ENCODE measurements at regions not wholly inside any gene's neighbourhood (a gene's known extent, or its start where the extent isn't known, plus 50 kb on each side); places are given as distances from the start of the nearest gene placed in this dataset.

GRCh38 chr2:15866563-15867193, 73.7 kb upstream of the MYCN start:
- in situ Hi-C loops (cut with MboI; ENCODE audit: low pct_unique_long_range_greater_than_20kb in 2 of 9, low sequenced_read_pairs in 9 of 9, unreplicated experiment in 9 of 9), result no loop called here
- no peak for ATAC-seq (replicated peaks in 6 of 8)
- H3K4me1 ChIP-seq (replicated peaks in 1 of 2), result no peaks in the 10 kb centered on the region
- no peak overlapping the region for H3K4me3 ChIP-seq
- WGBS, 10 experiments, result 0 to 75% (median 46%) methylated on average over 2 to 3 of the region's 3 CpGs
- H3K27ac ChIP-seq, result no peak overlapping the region

DNA sequence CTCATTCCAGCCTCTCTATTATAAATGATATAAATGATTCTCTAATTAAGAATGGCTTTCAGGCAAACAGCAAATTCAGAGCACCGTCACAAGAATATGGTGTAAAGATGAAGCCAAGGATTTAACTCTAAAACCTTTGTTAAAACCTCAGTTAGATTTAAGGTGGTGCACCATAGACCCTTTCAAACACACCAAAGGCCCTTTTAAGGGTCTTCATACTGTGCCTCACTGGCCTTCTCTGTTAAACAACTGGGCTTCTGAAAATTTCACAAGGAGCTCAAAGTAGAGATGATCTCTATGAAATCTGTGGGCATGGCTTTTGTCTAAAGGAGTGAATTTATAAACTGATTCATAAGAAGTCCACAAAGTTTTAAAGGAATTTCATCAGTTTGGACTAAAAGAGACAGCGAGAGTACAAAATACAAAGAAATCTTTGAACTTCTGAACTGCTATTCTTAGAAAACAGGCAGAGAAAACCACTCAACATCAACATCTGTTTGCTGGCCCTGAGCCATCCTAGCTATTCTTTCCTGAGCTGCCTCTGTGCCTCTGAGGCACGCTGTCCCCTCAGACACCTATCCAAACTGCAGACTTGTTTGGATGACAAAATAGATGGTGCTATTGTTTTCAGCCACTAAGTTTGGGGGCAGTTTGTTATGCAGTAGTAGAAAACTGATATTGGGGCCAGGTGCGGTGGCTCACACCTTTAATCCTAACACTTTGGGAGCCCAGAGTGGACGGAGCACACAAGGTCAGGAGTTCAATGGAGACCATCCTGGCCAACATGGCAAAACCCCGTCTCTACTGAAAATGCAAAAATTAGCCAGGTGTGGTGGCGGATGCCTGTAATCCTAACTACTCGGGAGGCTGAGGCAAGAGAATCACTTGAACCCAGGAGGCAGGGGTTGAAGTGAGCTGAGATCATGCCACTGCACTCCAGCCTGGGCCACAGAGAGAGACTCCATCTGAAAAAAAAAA, 72.9 kb upstream of the MYCN start:
- no peaks in the 10 kb centered on the region for H3K4me1 ChIP-seq (replicated peaks in 1 of 2)
- H3K4me3 ChIP-seq, result no peak overlapping the region
- no peak overlapping the region for H3K27ac ChIP-seq
- WGBS, 10 experiments, result 16 to 98% (median 75%) methylated on average over 1 to 7 of the region's 8 CpGs
- ATAC-seq (replicated peaks in 6 of 8), result no peak
- in situ Hi-C loops (cut with MboI; ENCODE audit: low pct_unique_long_range_greater_than_20kb in 2 of 9, low sequenced_read_pairs in 9 of 9, unreplicated experiment in 9 of 9), result no loop called here

GRCh38 chr2:15868186-15868585, 72.2 kb upstream of the MYCN start:
- Histone ChIP-seq H3K4me3 (no peak overlapping the region), H3K27ac (no peak overlapping the region), H3K4me1 (replicated peaks in 1 of 2) (no peaks in the 10 kb centered on the region)
- 0 to 100% (median 90%) methylated on average over 1 of the region's 1 CpG; no CpG with 5 or more reads in 1 of the 10 experiments for WGBS, 10 experiments
- in situ Hi-C loops (cut with MboI; ENCODE audit: low pct_unique_long_range_greater_than_20kb in 2 of 9, low sequenced_read_pairs in 9 of 9, unreplicated experiment in 9 of 9), result no loop called here
- ATAC-seq (replicated peaks in 6 of 8), result no peak

DNA sequence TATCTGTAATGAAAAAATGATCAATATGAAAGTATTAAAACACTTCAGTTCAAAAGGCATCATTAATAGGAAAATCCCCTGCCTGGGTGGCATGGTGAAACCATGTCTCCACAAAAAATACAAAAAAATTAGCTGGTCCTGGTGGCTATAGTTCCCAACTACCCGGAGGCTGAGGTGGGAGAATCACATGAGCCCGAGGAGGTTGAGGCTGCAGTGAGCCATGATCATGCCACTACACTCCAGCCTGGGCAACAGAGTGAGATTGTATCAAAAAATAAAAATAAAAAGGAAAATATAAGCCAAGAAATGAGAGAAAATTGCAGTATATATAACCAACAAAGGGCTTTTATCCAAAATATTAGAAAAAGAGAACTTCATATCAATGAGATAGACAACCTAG, 71.6 kb upstream of the MYCN start:
- no peak for ATAC-seq (replicated peaks in 6 of 8)
- WGBS, 10 experiments, result 0 to 100% (median 88%) methylated on average over 1 to 2 of the region's 2 CpGs; no CpG with 5 or more reads in 2 of the 10 experiments
- in situ Hi-C loops (cut with MboI; ENCODE audit: low pct_unique_long_range_greater_than_20kb in 2 of 9, low sequenced_read_pairs in 9 of 9, unreplicated experiment in 9 of 9), result no loop called here
- no peaks in the 10 kb centered on the region for H3K4me1 ChIP-seq (replicated peaks in 1 of 2)
- H3K4me3 ChIP-seq, result no peak overlapping the region
- H3K27ac ChIP-seq, result no peak overlapping the region

DNA sequence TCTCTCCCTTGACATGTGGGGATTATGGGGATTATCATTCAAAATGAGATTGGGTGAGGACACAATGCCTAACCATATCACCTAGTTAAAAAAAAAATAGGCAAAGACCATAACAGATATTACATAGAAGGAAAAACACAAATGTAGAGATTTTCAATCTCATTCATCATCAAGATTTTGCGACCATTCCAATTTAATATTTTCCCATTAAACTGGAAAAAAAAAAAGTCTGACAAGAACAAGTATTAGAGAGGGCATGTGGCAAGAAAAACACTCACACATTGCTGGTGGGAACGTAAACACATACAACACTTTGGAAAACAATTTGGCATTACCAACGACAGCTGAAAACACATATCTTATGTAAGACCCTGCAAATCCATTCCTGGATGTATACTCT, 71.0 kb upstream of the MYCN start:
- ATAC-seq (replicated peaks in 6 of 8), result no peak
- H3K4me1 ChIP-seq (replicated peaks in 1 of 2), result no peaks in the 10 kb centered on the region
- no peak overlapping the region for H3K4me3 ChIP-seq
- WGBS, 10 experiments, result 6 to 100% (median 87%) methylated on average over 2 to 3 of the region's 3 CpGs; no CpG with 5 or more reads in 1 of the 10 experiments
- H3K27ac ChIP-seq, result no peak overlapping the region
- in situ Hi-C loops (cut with MboI; ENCODE audit: low pct_unique_long_range_greater_than_20kb in 2 of 9, low sequenced_read_pairs in 9 of 9, unreplicated experiment in 9 of 9), result no loop called here

GRCh38 chr2:15869871-15870270, 70.5 kb upstream of the MYCN start:
- no peak overlapping the region for H3K27ac ChIP-seq
- 0 to 100% (median 93%) methylated on average over 1 to 9 of the region's 13 CpGs; no CpG with 5 or more reads in 1 of the 10 experiments for WGBS, 10 experiments
- in situ Hi-C loops (cut with MboI; ENCODE audit: low pct_unique_long_range_greater_than_20kb in 2 of 9, low sequenced_read_pairs in 9 of 9, unreplicated experiment in 9 of 9), result no loop called here
- no peaks in the 10 kb centered on the region for H3K4me1 ChIP-seq (replicated peaks in 1 of 2)
- no peak overlapping the region for H3K4me3 ChIP-seq
- no peak for ATAC-seq (replicated peaks in 6 of 8)

DNA sequence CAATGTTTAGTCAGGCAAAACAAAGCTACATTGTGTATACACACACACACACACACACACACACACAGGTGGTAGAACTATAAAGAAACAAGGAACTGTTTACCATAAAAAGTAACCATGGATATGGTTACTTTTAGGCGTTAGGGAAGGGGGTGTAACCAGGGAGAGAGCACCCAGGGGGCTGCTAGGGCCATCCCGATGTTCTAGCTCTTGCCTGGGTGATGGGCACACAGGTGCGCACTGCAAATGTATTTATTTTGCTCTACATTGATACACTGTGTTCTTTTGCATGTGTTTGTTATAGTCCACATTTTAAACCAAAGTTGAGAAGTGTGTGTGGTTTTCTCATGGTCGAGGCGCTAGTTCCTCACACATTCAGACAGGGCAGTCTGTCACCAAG, 69.8 kb upstream of the MYCN start:
- no peak for ATAC-seq (replicated peaks in 6 of 8)
- Histone ChIP-seq H3K4me3 (no peak overlapping the region), H3K4me1 (replicated peaks in 1 of 2) (no peaks in the 10 kb centered on the region), H3K27ac (no peak overlapping the region)
- in situ Hi-C loops (cut with MboI; ENCODE audit: low pct_unique_long_range_greater_than_20kb in 2 of 9, low sequenced_read_pairs in 9 of 9, unreplicated experiment in 9 of 9), result no loop called here
- WGBS, 10 experiments, result 30 to 100% (median 82%) methylated on average over 2 to 3 of the region's 5 CpGs; no CpG with 5 or more reads in 2 of the 10 experiments

DNA sequence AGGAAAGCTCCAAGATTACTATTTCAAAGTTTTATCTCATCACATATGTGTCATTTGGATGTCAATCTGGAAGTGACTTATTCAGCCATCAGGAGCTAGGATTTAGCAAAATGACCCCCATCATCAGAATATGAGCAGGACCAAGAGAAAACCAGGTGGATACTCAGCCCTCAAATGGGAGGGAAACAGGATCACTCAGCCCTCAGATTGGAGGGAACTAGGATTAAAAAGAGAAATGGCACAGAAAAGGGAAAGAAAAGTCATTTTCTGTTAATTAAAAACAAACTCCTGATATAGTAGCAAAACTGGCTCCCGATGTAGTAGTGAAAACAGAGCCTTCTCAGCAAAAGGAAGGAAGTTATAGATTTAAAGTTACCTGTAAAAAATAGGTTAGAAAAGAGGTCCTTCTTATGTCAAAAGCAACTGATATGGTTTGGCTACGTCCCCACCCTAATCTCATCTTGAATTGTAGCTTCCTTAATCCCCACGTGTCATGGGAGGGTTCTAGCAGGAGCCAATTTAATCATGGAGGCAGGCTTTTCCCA, 69.0 kb upstream of the MYCN start:
- WGBS, 10 experiments, result 0 to 100% (median 86%) methylated on average over 1 to 3 of the region's 3 CpGs; no CpG with 5 or more reads in 2 of the 10 experiments
- ATAC-seq (replicated peaks in 6 of 8), result no peak
- in situ Hi-C loops (cut with MboI; ENCODE audit: low pct_unique_long_range_greater_than_20kb in 2 of 9, low sequenced_read_pairs in 9 of 9, unreplicated experiment in 9 of 9), result no loop called here
- no peaks in the 10 kb centered on the region for H3K4me1 ChIP-seq (replicated peaks in 1 of 2)
- no peak overlapping the region for H3K27ac ChIP-seq
- no peak overlapping the region for H3K4me3 ChIP-seq

GRCh38 chr2:15872854-15873253, 67.5 kb upstream of the MYCN start:
- H3K4me3 ChIP-seq, result no peak overlapping the region
- in situ Hi-C loops (cut with MboI; ENCODE audit: low pct_unique_long_range_greater_than_20kb in 2 of 9, low sequenced_read_pairs in 9 of 9, unreplicated experiment in 9 of 9), result no loop called here
- H3K4me1 ChIP-seq (replicated peaks in 1 of 2), result no peaks in the 10 kb centered on the region
- no peak overlapping the region for H3K27ac ChIP-seq
- no peak for ATAC-seq (replicated peaks in 6 of 8)
- WGBS, 10 experiments, result 0 to 100% (median 86%) methylated on average over 1 to 6 of the region's 6 CpGs

DNA sequence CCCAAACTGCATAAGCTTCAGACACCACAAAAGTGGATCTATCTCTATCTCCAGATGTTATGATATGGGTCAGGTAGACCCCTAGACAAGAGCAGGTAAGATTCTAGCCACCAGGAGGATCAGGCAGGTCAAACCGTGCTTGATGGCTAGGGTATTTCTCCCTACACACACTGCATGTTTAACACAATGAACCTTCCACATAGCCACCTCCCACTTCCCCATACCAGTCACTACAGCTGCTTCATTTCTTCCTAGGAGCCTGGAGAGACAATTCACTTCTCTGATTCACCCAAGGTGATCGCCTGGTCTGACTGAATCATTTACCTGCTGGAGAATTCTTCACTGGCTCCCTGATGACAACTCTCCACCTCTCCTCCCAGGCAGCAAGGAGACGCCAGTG, 66.0 kb upstream of the MYCN start:
- ATAC-seq (replicated peaks in 6 of 8), result no peak
- no peaks in the 10 kb centered on the region for H3K4me1 ChIP-seq (replicated peaks in 1 of 2)
- in situ Hi-C loops (cut with MboI; ENCODE audit: low pct_unique_long_range_greater_than_20kb in 2 of 9, low sequenced_read_pairs in 9 of 9, unreplicated experiment in 9 of 9), result no loop called here
- H3K4me3 ChIP-seq, result no peak overlapping the region
- H3K27ac ChIP-seq, result no peak overlapping the region
- WGBS, 10 experiments, result 20 to 85% (median 49%) methylated on average over 1 to 3 of the region's 3 CpGs; no CpG with 5 or more reads in 4 of the 10 experiments

- Histone ChIP-seq H3K27ac (no peak overlapping the region), H3K4me3 (no peak overlapping the region), H3K4me1 (replicated peaks in 1 of 2) (no peaks in the 10 kb centered on the region)
- in situ Hi-C loops (cut with MboI; ENCODE audit: low pct_unique_long_range_greater_than_20kb in 2 of 9, low sequenced_read_pairs in 9 of 9, unreplicated experiment in 9 of 9), result no loop called here
- WGBS, 10 experiments, result 10 to 93% (median 69%) methylated on average over 2 to 5 of the region's 7 CpGs; no CpG with 5 or more reads in 1 of the 10 experiments
- no peak for ATAC-seq (replicated peaks in 6 of 8)
Observed at GRCh38 chr2:15874854-15875804, 65.2 kb upstream of the MYCN start.

GRCh38 chr2:15875969-15876705, 64.2 kb upstream of the MYCN start:
- H3K4me3 ChIP-seq, result no peak overlapping the region
- no peaks in the 10 kb centered on the region for H3K4me1 ChIP-seq (replicated peaks in 1 of 2)
- in situ Hi-C loops (cut with MboI; ENCODE audit: low pct_unique_long_range_greater_than_20kb in 2 of 9, low sequenced_read_pairs in 9 of 9, unreplicated experiment in 9 of 9), result no loop called here
- no peak for ATAC-seq (replicated peaks in 6 of 8)
- H3K27ac ChIP-seq, result no peak overlapping the region
- WGBS, 10 experiments, result 0 to 100% (median 81%) methylated on average over 1 to 3 of the region's 3 CpGs; no CpG with 5 or more reads in 4 of the 10 experiments

Measured in motor neuron (in vitro differentiated cells).